Heart left ventricle (tissue), 16 donors: ENCODE measurements at regions not wholly inside any gene's neighbourhood (a gene's known extent, or its start where the extent isn't known, plus 50 kb on each side); places are given as distances from the start of the nearest gene placed in this dataset.

Experiments used
- ATAC-seq, 4 donors: fragments of 200-7000 bp; cut with Tn5 transposase; one replicate each; pipeline ENCODE4 v1.9.1; 2020 to 2022; ENCODE audit warnings: moderate library complexity in 4 of 4, mild to moderate bottlenecking in 3 of 4, moderate number of reproducible peaks in 1 of 4
- DNase-seq, 5 donors: peaks; one replicate each; pipeline ENCODE4 v3.0.0-alpha.2; 2020
- H3K27ac ChIP-seq, 12 donors: fragments of 200-600 bp; sonication (generic) in 4 of 12; one replicate each; pipeline versions ENCODE4 v1.5.0 to v1.8.0; 2016 to 2022; ENCODE audit warnings: mild to moderate bottlenecking in 2 of 12
- H3K27me3 ChIP-seq, 9 donors: fragments of 200-600 bp; sonication (generic) in 2 of 9; one replicate each; pipeline versions ENCODE4 v1.5.1 to v1.8.0; 2016 to 2022; ENCODE audit warnings: mild to moderate bottlenecking in 3 of 9
- H3K36me3 ChIP-seq, 9 donors: fragments of 200-600 bp; sonication (generic) in 2 of 9; one replicate each; pipeline versions ENCODE4 v1.5.0 to v1.8.0; 2018 to 2022; ENCODE audit warnings: mild to moderate bottlenecking in 2 of 9
- H3K4me1 ChIP-seq, 12 donors: fragments of 200-600 bp; sonication (generic) in 4 of 12; one replicate each; pipeline versions ENCODE4 v1.5.0 to v1.8.0; 2016 to 2022; ENCODE audit warnings: mild to moderate bottlenecking in 3 of 12
- H3K4me3 ChIP-seq, 12 donors: fragments of 200-600 bp; sonication (generic) in 4 of 12; one replicate each; pipeline versions ENCODE4 v1.5.0 to v1.8.0; 2017 to 2022; ENCODE audit warnings: mild to moderate bottlenecking in 9 of 12, moderate library complexity in 4 of 12
- H3K9me3 ChIP-seq, 12 donors: fragments of 200-600 bp; sonication (generic) in 4 of 12; one replicate each; pipeline versions ENCODE4 v1.5.0 to v1.8.0; 2016 to 2022; ENCODE audit warnings: mild to moderate bottlenecking in 1 of 12
- POLR2A ChIP-seq, 2 donors: fragments of 450-650 bp; IDR thresholded peaks; one replicate each; pipeline ENCODE4 v1.6.1; 2017; ENCODE audit warnings: antibody characterized with exemption in 2 of 2, mild to moderate bottlenecking in 2 of 2, moderate library complexity in 2 of 2
- WGBS, 4 donors: extraction: QIAGEN DNeasy Blood & Tissue Kit in 2 of 4; methylation state at CpG; one replicate each; pipeline versions ENCODE4 v1.1.5 to v1.1.7; 2013 to 2018; 5-methylcytosine and 5-hydroxymethylcytosine counted together
- intact Hi-C, 10 donors: fragments of 100-400 bp; cut with DNase I; formaldehyde crosslinking; loops; one replicate each; pipeline versions ENCODE4 v1.11.1 to v1.14.2; 2022
- TF ChIP-seq, protein P1 (sequence below), 12 donors: fragments of 200-600 bp; sonication (generic) in 4 of 12; IDR thresholded peaks; one replicate each; pipeline versions ENCODE4 v1.5.0 to v1.8.0; 2018 to 2022; ENCODE audit warnings: antibody characterized with exemption in 12 of 12, mild to moderate bottlenecking in 5 of 12
- donor health status: ischemic (EF 13 %, LVEDD 7.1; RV severe dilation, severe dysfunction).
- donor health status: healthy with polysubstance abuse.
- donor health status: DM: no; HTN: yes; CAD: no.
- donor health status: DM: no; HTN: no; CAD: no.
- donor health status: ischemic (EF 25% LVEDD 6.9; RV normal size, moderate dysfunction).
- donor health status: ischemic (EF 25% LVEDD 5.7; RV mildly dilated, moderate dysfunction).
- donor health status: healthy.
- donor health status: DM: yes; HTN: yes; CAD: no.
- donor health status: ischemic (EF 35%, LVEDD 5.7; RV mildly dilated, moderate dysfunction).
- donor health status: nonischemic (EF 11% LVEDD 7.7; RV severe dilation, severe dysfunction).
- donor health status: DM: yes; HTN: yes; CAD: no.
- donor health status: PGD.
- donor health status: ischemic (EF 29% LVEDD 5.4; RV normal size, mild dysfunction).
- donor health status: nonischemic (EF 23%, LVEDD 6.1; RV moderate dilation, normal function).

DNA sequence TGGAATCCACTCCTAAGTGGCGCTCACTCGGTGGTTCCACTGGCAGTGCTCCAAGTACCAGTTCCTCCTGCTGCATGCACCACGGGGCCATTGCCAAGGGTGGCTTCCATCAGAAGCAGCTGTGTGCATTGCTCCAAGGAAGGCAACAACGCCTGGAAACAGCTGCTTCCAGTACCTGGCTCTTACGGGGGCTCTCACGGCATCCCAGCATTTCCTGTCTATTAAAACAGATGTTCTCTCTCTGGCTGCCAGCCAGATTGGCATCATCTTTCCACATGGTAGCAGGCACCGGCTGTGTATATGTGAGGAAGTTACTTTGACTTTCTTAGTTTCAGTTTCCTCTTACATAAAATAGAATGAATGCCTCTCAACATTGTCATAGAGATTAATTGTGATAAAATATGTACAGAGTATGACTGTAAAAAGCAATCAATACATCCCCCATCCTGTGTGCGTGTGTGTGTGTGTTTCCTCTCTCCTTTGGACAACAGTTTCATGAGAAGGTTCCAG is 84.9 kb downstream of the CMPK2 start:
- Histone ChIP-seq H3K27me3 (no peaks in the 10 kb centered on the region), H3K4me1 (peaks cover 0 to 32% (median 4%) of the 10 kb centered on the region in 12 donors), H3K4me3 (peak overlapping the region in 1 of 12 donors; percentile 5), H3K36me3 (no peaks in the 10 kb centered on the region), H3K27ac (peak overlapping the region in 5 of 12 donors; percentile 0 to 76 (median 23)), H3K9me3 (no peaks in the 10 kb centered on the region)
- intact Hi-C loops: no loop called here
- peak; percentile 64 to 80 (median 74) for DNase-seq
- WGBS, 4 donors: 7 to 13% (median 12%) methylated on average over 5 to 8 of the region's 8 CpGs
- peak in 3 of 4 donors; percentile 52 to 87 (median 69) for ATAC-seq
- TF ChIP-seq POLR2A (IDR thresholded peaks at IDR 0.05): no peak
- TF ChIP-seq, protein P1, sequence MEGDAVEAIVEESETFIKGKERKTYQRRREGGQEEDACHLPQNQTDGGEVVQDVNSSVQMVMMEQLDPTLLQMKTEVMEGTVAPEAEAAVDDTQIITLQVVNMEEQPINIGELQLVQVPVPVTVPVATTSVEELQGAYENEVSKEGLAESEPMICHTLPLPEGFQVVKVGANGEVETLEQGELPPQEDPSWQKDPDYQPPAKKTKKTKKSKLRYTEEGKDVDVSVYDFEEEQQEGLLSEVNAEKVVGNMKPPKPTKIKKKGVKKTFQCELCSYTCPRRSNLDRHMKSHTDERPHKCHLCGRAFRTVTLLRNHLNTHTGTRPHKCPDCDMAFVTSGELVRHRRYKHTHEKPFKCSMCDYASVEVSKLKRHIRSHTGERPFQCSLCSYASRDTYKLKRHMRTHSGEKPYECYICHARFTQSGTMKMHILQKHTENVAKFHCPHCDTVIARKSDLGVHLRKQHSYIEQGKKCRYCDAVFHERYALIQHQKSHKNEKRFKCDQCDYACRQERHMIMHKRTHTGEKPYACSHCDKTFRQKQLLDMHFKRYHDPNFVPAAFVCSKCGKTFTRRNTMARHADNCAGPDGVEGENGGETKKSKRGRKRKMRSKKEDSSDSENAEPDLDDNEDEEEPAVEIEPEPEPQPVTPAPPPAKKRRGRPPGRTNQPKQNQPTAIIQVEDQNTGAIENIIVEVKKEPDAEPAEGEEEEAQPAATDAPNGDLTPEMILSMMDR (IDR thresholded peaks at IDR 0.05): no peak

DNA sequence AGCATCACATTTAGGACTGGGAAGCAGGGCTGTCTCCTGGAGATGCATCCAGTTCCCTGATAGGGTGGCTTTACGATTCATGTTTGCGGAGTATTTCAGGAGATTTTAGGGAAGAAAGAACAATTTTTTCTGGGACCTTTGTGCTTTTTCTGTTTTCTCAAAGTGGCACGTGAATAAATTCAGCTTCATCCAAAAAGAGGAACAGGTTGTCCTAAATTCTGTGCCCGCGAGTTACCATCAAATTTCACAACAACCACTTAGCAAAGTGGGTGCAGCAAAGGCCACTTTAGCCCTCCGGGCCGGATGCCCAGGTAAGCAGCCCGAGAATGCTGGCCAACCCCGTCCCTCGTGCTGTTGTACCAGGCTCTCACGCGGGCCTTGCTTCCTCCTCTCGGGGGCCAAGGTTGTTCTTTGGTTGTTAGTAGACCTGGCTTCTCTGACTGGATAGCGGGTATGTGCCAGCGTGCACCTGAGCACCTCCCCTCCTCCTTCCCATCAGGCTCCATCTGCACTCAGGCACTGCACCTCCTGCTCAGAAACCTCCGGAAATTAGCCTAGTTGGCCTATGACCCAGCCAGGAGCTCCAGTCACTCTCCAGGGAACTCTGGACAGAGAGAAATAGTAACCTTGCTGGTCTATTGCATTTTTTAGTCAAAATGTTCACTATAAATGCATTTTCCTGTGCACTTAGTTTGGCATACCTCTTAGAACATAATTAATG is 83.0 kb downstream of the CMPK2 start:
- Histone ChIP-seq H3K36me3 (no peaks in the 10 kb centered on the region), H3K27me3 (no peaks in the 10 kb centered on the region), H3K4me1 (peaks cover 0 to 32% (median 4%) of the 10 kb centered on the region in 12 donors), H3K4me3 (no peak overlapping the region), H3K9me3 (no peaks in the 10 kb centered on the region), H3K27ac (no peak overlapping the region)
- ATAC-seq (no peak), DNase-seq (no peak)
- TF ChIP-seq POLR2A (IDR thresholded peaks at IDR 0.05): no peak
- TF ChIP-seq, protein P1 (IDR thresholded peaks at IDR 0.05): no peak
- WGBS, 4 donors: 93 to 96% (median 94%) methylated on average over 11 to 16 of the region's 16 CpGs
- intact Hi-C loops: no loop called here

DNA sequence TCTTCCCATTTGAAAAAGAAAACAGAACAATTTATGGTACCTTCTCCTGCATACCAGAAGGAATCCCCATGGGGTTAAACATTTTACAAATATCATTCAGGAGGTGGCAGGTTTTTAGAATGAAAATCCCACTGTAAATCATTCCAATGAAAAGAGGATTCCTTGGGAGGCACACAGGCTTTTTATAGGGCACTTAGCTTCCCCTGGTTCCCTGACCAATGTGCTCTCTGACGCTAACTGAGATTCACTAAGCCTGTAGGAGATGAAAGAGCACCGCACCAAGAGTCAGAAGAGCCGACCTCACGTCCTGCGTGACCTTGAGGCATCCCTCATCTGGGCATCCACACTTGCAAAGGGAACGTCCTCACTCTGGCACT is 82.5 kb downstream of the CMPK2 start:
- TF ChIP-seq, protein P1 (IDR thresholded peaks at IDR 0.05): no peak
- no peak for TF ChIP-seq POLR2A (IDR thresholded peaks at IDR 0.05)
- Histone ChIP-seq H3K9me3 (no peaks in the 10 kb centered on the region), H3K27ac (no peak overlapping the region), H3K36me3 (no peaks in the 10 kb centered on the region), H3K27me3 (no peaks in the 10 kb centered on the region), H3K4me1 (peaks cover 0 to 32% (median 4%) of the 10 kb centered on the region in 12 donors), H3K4me3 (no peak overlapping the region)
- WGBS, 4 donors: 82 to 94% (median 92%) methylated on average over 6 of the region's 6 CpGs
- DNase-seq (no peak), ATAC-seq (no peak)
- intact Hi-C loops: no loop called here

DNA sequence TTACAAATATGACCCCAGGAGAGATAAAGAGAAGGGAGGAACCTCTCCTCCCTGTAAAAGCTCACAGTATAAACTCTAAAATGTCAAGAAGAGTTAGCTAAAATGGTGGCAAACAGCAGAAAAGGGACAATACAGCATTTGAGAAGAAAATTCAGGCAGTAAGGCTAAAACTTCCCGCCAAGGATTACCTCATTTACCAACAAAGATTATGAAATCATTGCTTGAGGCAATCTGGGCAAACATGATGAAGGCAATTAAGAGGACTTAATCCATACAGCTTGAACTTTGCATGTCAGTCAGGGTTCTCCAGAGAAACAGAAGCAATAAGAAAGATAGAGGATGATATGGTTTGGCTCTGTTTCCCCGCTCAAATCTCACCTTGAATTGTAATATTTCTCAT is 81.4 kb downstream of the CMPK2 start:
- 79 to 87% (median 84%) methylated on average over 2 of the region's 2 CpGs for WGBS, 4 donors
- Histone ChIP-seq H3K36me3 (no peaks in the 10 kb centered on the region), H3K4me3 (no peak overlapping the region), H3K27ac (no peak overlapping the region), H3K27me3 (no peaks in the 10 kb centered on the region), H3K4me1 (peaks cover 0 to 32% (median 4%) of the 10 kb centered on the region in 12 donors), H3K9me3 (no peaks in the 10 kb centered on the region)
- ATAC-seq (no peak), DNase-seq (no peak)
- intact Hi-C loops: no loop called here
- TF ChIP-seq, protein P1 (IDR thresholded peaks at IDR 0.05): no peak
- TF ChIP-seq POLR2A (IDR thresholded peaks at IDR 0.05): no peak
